HG03460 (cell line): ENCODE measurements at regions not wholly inside any gene's neighbourhood (a gene's known extent, or its start where the extent isn't known, plus 50 kb on each side); places are given as distances from the start of the nearest gene placed in this dataset.

Experiments used
- ATAC-seq: cut with Tn5 transposase; IDR thresholded peaks from one replicate; pipeline ENCODE4 v1.9.1; 2021; ENCODE audit not compliant: unreplicated experiment

- ATAC-seq = no peak
Measured at GRCh38 chr16:22754577-22754976, 59.4 kb upstream of the HS3ST2 start.

GRCh38 chr16:22757202-22757601 lies 56.8 kb upstream of the HS3ST2 start:
- ATAC-seq = no peak

GRCh38 chr16:22762486-22762885 lies 51.5 kb upstream of the HS3ST2 start:
- ATAC-seq = no peak

GRCh38 chr16:22763437-22764080 lies 50.4 kb upstream of the HS3ST2 start:
- no peak for ATAC-seq
